ENCODE measurements at regions not wholly inside any gene's neighbourhood (a gene's known extent, or its start where the extent isn't known, plus 50 kb on each side); places are given as distances from the start of the nearest gene placed in this dataset.

GRCh38 chr12:28110329-28110728 lies 79.9 kb upstream of the CCDC91 start:
- no peak for DNase-seq

GRCh38 chr12:28114488-28114887 lies 75.8 kb upstream of the CCDC91 start:
- no peak for DNase-seq

GRCh38 chr12:28121433-28121832 lies 68.8 kb upstream of the CCDC91 start:
- no peak for DNase-seq

- no peak for DNase-seq
Observed at GRCh38 chr12:28121899-28122655, 68.2 kb upstream of the CCDC91 start.

- no peak for DNase-seq
Observed at GRCh38 chr12:28122756-28123155, 67.5 kb upstream of the CCDC91 start.

- no peak for DNase-seq
Observed at GRCh38 chr12:28127455-28127854, 62.8 kb upstream of the CCDC91 start.

GRCh38 chr12:28129031-28129430 lies 61.2 kb upstream of the CCDC91 start:
- no peak for DNase-seq

- DNase-seq: no peak
Observed at GRCh38 chr12:28130234-28130624, 60.0 kb upstream of the CCDC91 start.

- peak; percentile 61 to 86 for DNase-seq
Observed at GRCh38 chr12:28130625-28131598, 59.3 kb upstream of the CCDC91 start.

- no peak for DNase-seq
Observed at GRCh38 chr12:28132398-28132797, 57.9 kb upstream of the CCDC91 start.

GRCh38 chr12:28135801-28136439 lies 54.3 kb upstream of the CCDC91 start:
- no peak for DNase-seq

- DNase-seq: no peak
Observed at GRCh38 chr12:28137414-28137813, 52.8 kb upstream of the CCDC91 start.

GRCh38 chr12:28140404-28140803 lies 49.9 kb upstream of the CCDC91 start:
- DNase-seq: no peak
